HG02798 (cell line): ENCODE measurements at regions not wholly inside any gene's neighbourhood (a gene's known extent, or its start where the extent isn't known, plus 50 kb on each side); places are given as distances from the start of the nearest gene placed in this dataset.

ENCODE experiments used
- ATAC-seq: cut with Tn5 transposase; IDR thresholded peaks from one replicate; pipeline ENCODE4 v1.9.1; 2021; ENCODE audit warnings: mild to moderate bottlenecking; ENCODE audit not compliant: unreplicated experiment, poor library complexity

GRCh38 chr17:77492446-77493237, 351.9 kb downstream of the SEC14L1 start:
- ATAC-seq = no peak

- no peak for ATAC-seq
These were observed 352.6 kb downstream of the SEC14L1 start for GRCh38 chr17:77493238-77493820.

DNA sequence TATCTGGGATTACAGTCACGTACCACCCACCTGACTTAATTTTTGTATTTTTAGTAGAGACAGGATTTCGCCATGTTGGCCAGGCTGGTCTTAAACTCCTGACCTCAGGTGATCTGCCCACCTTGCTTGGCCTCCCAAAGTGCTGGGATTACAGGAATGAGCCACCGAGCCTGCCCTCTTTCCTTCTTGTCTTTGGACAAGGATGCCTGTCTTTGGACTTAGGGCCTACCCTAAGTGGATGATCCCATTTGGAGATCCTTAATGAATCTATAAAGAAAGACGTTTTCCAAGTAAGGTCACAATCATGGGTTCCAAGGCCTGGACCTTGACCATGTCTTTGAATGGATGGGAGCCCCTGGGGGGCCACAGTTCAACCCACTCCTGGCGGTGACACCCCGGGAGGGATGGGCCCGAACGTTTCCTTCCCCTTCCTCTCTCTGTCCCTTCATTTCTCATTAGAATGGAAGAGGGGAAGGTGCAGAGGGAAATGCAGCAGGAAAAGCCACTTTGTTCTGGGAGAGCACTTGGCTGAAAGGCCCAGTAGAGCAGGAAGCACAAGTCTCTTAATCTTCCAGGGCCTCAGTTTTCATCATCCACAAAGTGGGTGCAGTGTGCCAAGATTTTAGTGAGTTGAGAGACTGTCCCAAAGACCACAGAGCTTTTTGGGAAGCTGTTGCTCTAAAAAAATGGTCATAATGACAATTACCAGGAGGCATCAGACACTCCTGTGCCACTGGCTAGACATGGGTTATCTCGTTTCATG, 353.3 kb downstream of the SEC14L1 start:
- ATAC-seq = no peak

DNA sequence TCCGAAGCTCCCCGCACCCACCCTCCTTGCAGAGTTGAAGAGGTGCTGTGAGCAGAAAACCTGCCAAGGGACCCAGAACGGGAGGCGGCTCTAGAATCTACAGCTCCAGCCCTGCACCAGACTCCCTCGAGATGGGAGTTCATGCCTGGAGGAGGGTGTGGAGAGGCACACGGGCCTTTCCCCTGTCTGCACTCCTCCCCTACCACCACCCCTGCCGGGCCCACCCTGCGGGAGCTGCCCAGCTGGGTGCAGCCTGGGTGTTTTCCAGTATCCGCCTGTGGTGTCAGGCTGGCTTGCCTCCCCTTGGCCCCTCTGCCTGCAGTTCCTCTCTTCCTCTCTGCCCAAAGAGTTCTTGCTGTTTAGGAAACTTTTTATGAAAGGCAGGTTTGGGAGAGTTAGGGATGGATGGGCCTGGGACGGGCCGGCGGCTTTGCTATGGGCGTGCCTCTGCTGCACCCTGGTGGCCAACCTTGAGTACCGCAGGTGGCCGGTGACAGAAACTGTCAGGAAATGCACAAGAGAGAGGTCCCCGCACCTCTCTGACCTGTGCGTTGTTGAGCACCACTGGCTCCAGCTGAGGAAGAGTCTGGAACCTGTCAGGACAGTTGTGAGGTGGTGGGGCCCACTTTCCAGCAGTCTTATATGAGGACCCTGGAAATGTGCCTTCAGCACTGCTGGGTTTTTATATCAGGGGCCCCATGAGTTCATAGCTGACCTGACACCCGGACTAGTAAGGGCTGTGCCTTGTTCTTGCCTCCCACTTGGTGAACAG, 354.1 kb downstream of the SEC14L1 start:
- peak; percentile 64 for ATAC-seq

GRCh38 chr17:77495575-77495974, 354.8 kb downstream of the SEC14L1 start:
- no peak for ATAC-seq

GRCh38 chr17:77496401-77496801, 355.6 kb downstream of the SEC14L1 start:
- ATAC-seq = no peak

GRCh38 chr17:77496831-77497577, 356.2 kb downstream of the SEC14L1 start:
- no peak for ATAC-seq

DNA sequence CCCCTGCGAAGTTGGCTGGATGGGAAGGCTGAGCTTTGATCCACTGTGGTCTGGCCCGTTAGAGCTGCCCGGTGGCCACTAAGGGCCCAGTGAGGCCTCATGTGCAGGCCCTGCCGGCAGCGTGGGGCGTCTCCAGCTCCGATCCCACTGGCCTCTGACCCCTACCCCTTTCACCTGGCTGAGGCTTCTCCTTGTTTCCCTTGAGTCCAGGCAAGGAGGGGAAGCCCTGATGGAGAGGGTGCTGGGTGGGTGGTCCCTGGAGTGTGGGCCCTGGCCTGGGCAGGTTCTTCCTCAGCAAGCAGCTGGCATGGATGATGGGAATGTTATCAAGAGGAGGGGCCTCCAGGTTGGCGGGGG, 356.8 kb downstream of the SEC14L1 start:
- no peak for ATAC-seq

GRCh38 chr17:77498091-77498741, 357.4 kb downstream of the SEC14L1 start:
- no peak for ATAC-seq

DNA sequence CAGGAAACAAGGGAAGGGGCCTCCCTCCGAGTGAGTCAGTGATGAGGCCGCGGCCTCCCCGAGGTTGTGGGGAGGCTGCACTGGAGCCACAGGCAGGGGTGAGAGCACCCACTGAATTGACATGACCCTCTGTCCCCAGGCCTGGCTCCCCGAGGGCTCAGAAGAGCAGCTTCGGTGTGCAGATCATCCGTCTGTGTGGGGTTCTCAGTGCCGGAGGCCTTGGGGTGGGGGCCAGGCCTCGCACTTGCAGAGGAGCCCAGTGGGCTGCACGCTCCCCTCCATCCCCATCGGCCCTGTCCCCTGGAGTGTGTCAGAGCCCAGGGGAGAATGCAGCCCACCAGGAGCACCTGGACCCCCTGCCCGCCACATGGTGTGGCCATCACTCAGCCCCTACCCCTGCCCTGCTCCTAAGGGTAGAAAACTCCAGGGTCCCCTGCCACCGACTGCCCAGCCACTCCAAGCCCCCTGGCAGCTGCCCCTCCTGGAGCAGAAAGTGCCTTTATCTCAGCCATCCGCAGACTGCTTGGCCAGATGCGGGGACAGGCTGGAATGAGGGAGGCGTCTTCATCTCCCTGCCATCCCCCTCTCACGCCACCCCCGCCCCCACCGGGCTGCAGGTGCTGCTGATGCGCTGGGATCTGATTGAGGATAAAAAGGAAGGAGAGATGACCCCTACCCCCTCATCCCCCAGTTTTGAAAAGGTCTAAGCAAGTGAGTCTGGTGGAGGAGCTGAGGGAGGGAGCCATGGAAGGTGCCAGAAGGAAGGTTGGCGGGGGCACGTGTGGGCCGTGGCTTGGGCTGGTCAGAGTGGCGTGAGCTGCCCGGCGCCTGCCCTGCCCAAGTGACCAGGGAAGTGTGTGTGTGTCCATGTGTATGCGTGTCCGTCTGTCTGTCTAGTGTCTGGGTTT, 358.3 kb downstream of the SEC14L1 start:
- ATAC-seq = no peak

- no peak for ATAC-seq
These were observed 359.1 kb downstream of the SEC14L1 start for GRCh38 chr17:77499699-77500435.

- ATAC-seq = no peak
These were observed 360.4 kb downstream of the SEC14L1 start for GRCh38 chr17:77501101-77501566.

GRCh38 chr17:77501751-77502625, 361.2 kb downstream of the SEC14L1 start:
- no peak for ATAC-seq

DNA sequence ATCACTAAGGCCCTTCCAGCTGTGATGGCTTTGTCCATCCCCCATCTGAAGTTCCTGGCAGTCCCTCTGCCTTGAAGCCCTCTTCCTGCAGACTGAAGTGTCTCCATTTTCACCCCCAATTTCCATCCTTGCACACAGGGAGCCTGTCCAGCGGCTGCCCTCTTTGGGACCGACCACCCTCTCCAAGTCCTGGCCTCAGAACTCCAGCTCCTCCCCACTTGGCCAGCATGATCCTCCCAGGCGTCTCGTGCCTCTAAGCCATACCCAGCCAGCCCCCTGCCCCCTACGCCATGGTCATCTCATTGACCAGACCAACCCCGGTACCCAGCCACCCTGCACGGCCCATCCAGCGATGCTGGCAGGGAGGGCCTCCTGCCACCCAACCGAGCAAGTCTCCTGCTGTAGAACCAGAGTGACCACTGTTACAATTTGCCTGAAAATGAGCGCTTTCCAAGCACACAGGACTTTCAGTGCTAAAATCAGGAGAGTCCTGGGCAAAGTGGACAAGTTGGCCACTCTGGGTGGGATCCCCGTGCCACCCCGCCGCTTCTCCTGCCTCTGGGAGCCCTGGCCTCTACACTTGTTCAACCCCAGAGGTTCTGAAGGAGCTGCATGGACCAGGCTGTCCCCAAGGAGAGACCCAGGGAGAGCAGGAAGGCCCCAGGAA, 362.0 kb downstream of the SEC14L1 start:
- ATAC-seq = no peak

DNA sequence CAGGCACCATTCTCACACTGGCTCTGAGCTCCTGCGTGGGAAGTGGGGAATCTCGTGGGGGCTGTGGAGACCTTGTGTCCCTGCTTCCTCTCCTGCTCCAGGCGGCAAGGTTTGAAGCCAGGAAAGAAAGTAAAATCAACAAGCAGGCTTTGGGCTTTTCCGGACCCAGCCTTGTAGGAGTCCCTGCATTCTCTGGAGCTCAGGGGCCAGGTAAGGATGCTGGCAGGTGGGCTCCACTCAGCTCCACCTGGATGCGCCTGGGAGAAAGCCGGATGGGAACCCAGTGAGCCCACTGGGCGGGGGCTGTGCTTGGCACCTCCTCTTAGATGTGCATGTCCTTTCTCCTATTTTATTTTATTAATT, 362.5 kb downstream of the SEC14L1 start:
- ATAC-seq = no peak

GRCh38 chr17:77503916-77504651, 363.3 kb downstream of the SEC14L1 start:
- no peak for ATAC-seq
